GM19467 (cell line): ENCODE measurements at regions not wholly inside any gene's neighbourhood (a gene's known extent, or its start where the extent isn't known, plus 50 kb on each side); places are given as distances from the start of the nearest gene placed in this dataset.

Experiments used
- ATAC-seq: cut with Tn5 transposase; IDR thresholded peaks from one replicate; pipeline ENCODE4 v1.9.1; 2021; ENCODE audit warnings: mild to moderate bottlenecking, moderate library complexity; ENCODE audit not compliant: unreplicated experiment

DNA sequence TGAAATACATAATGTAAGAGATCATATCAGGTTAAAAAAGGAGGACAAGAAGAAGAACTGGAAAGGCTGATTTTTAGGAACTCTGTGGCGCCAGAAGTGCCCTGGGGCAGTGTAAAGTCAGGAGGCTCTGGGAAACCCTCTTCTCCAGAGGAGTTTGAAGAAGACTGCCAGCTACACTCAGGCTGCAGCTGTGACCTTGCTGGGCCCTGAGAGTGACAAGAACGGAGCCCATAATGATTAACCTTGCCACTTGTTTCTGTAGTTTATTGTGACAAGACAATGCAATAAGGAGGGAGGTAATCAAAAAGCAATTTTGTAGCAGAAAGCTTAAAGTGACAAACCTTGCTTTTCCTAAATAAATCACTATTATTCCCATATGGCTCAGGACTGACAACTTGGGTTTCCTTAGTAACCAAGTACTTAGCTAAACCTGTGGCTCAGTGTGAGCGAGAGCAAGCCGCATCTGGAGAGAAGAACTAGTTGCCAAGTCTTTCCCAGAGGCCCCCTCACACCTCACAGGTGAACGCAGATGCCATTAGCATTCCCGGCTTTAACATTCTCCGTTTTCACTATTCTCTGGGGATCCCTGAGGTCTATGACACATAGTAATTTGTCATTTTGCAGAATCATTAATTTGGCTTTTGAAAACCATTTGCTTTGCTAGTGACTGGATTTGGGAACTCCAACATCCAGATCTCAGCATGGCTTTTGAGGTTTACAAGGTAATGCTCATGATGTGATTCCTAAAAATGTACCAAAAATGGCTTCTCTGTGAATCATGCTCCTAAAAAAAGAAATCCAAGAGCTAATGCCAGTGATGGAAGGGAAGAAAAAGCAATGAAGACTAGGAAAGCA is 115.9 kb downstream of the OMA1 start:
- ATAC-seq, result no peak

- no peak for ATAC-seq
Observed at GRCh38 chr1:58426918-58427317, 119.6 kb downstream of the OMA1 start.

- no peak for ATAC-seq
Observed at GRCh38 chr1:58422436-58422835, 124.1 kb downstream of the OMA1 start.

GRCh38 chr1:58418283-58419228 is 128.0 kb downstream of the OMA1 start:
- ATAC-seq, result no peak

DNA sequence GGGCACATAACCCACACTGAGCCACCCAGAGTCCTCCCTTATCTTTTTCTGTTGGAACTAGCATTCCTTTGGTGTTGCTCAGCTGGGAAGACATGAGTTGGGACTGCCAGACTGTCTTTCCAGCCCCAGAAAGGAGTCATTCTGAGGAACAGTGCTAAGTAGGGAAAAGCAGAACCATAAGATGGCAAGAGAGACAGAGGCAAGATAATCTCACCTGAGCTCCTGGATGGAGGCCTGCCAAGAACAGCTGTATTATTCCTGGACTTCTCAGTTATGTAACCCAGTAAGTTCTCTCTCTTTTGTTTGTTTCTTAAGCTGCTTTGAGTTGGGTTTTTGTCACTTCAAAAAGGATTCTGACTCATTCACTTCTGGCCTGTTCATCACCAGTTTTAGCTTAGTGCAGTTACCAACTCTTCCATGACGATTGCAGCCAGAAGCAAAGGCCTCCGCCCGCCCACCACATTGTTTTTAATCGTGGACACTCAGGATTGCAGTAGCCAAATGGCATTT is 134.4 kb downstream of the OMA1 start:
- ATAC-seq, result no peak

GRCh38 chr1:58409890-58410289 is 136.6 kb downstream of the OMA1 start:
- ATAC-seq, result no peak

GRCh38 chr1:58409336-58409735 is 137.2 kb downstream of the OMA1 start:
- ATAC-seq, result no peak

GRCh38 chr1:58406301-58407071 is 140.0 kb downstream of the OMA1 start:
- no peak for ATAC-seq

- no peak for ATAC-seq
Observed at GRCh38 chr1:58405660-58406059, 140.9 kb downstream of the OMA1 start.

GRCh38 chr1:58403894-58404293 is 142.6 kb downstream of the OMA1 start:
- ATAC-seq, result no peak

DNA sequence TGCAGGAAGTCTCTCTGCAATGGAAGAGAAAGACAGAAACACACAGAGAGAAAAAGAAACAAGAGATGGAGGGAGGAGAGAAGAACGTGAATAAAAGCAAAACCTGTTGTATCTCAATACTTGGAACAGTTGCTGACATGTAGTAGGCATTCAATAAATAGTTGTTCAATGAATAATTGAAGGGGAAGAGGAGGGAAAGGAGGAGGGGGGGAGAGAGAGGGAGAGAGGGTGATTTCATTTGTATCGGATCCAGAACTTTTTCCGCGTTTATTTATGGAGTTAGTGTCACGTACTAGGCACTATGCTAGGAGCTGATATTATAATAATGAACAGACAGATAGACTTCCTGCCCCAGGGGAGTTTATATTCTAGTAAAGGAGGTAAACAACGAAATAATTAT is 144.1 kb downstream of the OMA1 start:
- no peak for ATAC-seq

DNA sequence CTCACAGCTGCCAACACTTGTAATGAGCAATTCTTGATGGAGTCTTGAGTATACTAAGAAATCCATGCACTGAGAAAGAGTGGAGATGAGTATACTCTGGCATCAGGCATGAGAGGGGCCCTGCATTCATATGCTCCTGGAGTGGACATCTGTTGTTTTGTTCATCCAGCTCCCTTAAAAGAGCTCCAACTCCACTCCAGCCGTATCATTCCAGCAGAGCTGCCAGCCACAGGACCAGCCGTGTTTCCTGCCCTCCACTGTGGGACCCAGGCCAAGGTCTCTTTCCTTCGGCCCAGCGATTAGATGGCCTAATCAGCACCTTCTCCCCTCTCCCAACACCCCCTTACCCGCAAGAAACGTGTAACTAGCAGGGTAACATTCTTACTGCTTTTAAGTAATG is 144.5 kb downstream of the OMA1 start:
- ATAC-seq, result no peak

GRCh38 chr1:58399176-58399575 is 147.3 kb downstream of the OMA1 start:
- ATAC-seq, result no peak

DNA sequence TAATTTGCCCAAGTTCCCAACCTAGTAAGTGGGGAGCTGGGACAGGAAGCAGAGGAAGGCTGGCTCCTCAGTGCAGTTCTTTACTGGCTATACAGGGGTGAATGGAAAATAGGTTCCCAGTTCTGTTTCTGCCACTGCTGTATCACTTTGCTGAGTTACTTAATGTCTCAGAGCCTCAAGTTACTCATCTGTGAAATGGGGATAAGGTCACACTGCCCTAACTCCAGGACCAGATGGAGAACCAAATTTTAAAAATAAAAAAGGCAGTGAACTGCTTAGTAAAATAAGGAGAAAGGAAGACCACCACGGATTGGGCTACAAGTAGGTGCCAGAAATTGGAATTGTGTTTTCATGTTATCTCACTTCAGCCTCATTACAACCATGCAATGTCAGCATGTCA is 147.8 kb downstream of the OMA1 start:
- ATAC-seq, result no peak

DNA sequence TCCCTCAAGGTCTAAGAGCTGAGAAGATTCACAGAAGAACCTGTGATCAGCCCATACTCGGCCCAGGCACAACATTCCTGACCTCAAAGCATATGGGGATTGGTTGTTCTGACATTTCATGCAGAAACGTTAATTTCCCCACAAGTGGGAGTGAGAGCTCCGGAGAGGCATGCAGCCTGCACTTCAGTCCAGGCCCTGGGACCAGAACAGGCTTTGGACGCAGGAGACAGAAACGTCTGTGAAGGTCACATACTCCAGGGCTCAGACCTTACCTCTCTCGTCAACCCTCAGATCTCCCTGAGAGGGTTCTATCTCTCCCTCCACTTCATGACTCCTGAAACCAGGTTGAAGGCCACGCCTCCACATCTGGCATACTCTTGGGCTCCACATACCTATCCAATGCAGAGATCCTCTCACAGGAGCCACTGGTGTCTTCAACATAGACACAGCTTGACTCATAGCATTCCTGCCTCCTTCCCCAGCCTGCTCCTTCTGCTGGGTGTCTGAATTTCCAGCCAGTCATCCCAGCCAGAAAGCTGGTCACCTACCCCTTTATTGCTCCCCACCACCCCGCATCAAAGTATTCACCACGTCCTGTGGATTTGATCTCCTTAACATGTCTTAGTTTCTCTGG is 149.2 kb downstream of the OMA1 start:
- no peak for ATAC-seq

GRCh38 chr1:58396150-58396549 is 150.4 kb downstream of the OMA1 start:
- no peak for ATAC-seq

DNA sequence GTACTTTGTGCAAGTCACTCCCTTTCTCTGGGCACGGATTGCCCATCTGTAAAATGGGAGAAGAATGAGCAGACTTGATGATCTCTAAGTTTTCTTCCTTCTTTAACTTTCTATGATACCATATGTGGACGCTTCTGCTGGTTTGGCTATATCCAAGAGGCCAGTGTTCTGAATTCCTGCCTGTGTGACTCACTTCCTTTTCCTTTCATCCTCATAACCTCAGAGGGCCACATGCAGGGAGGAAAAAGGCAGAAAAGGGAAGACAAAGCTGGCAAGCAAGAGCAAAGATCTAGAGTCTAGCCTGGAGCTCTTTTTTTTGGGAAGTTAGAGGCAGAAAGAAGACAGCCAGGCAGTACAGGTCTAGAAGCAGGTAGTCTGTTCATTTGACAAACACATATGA is 151.2 kb downstream of the OMA1 start:
- no peak for ATAC-seq

DNA sequence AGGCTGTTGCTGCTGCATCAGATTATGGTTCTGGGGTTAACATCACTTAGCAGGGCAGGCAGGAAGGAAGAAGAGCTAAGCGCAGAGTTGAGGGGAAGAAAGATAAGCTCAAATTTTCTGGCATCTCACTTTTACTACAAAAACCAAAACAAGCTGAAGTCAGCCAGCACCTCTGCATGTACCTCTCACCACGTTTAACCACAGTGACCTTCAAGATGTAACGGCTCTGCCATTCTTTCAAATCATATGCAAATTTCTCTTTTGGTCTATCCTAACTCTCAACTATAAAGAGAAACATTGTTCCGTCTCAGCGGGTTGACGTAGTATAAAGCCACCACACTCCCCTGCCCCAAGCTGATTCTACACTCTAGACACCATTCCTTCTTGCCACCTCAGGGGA is 154.4 kb downstream of the OMA1 start:
- no peak for ATAC-seq

- no peak for ATAC-seq
Observed at GRCh38 chr1:58391514-58391913, 155.0 kb downstream of the OMA1 start.

DNA sequence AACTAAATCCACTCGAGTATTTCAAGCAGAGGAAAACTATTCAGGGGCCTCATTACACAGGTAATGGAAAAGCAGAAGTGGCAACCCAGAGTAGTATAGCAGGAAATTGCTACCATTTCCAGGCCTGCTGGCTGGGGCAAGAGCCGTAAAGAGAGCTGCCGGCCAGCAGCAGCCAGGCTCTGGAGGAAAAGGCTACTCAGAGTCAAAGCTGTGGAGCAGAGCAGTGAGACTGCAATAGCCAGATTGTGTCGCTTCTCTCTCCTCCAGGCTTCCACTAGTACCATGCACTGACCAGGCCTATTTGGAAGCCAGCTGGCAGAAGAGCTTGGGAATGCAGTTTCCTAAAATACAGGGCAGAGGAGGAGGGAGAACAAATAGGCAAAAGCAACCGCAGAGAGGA is 155.5 kb downstream of the OMA1 start:
- ATAC-seq, result no peak
